Right lobe of liver (tissue), 4 donors: ENCODE measurements at regions not wholly inside any gene's neighbourhood (a gene's known extent, or its start where the extent isn't known, plus 50 kb on each side); places are given as distances from the start of the nearest gene placed in this dataset.

Experiments
- POLR2A ChIP-seq: fragments of 450-650 bp; IDR thresholded peaks from one replicate; pipeline ENCODE4 v1.6.1; 2017; ENCODE audit warnings: antibody characterized with exemption, mild to moderate bottlenecking
- TF ChIP-seq, protein P1 (sequence below), 4 donors: fragments of 200-600 bp in 3 of 4; fragments of 450-650 bp in 1 of 4; IDR thresholded peaks; one replicate each; pipeline versions ENCODE4 v1.5.1 to v1.8.0; 2016 to 2022; ENCODE audit warnings: antibody characterized with exemption in 4 of 4, mild to moderate bottlenecking in 2 of 4
- donor health status: DM: no; HTN: no; CAD: no.
- donor health status: DM: no; HTN: no; CAD: no.
- donor health status: DM: no; HTN: yes; CAD: no.

DNA sequence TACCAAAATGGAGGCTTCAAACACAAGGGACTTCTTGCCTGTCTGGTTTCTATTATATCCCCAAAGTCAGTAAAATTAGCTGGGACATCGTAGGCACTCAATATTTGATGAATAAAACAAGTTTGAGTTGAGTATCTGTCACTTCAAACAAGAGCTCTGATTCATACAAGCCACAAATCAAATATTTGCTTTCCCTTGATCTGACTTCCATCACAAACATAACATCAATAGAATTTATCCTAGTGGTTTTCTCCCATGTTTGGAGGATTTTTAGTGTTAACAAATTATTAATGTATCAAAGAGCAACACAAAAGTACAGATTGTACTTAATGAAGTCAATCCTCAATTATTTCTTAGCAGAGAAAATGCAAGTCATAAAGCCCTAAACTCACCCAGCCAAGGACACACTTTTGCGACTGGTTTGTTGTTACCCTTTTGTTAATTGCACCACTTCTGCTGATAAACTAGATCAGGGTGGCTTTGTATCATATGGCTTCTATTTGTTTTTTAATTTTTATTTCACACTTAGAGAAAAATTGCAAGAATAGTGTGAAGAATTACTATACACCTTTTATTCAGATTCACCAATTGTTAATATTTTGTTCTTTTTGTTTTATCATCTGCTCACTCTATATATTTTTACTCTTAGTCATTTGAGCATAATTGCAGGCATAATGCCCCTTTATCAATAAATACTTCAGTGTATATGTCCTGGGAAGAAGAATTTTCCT, 117.4 kb upstream of the PRDM1 start:
- TF ChIP-seq, protein P1, sequence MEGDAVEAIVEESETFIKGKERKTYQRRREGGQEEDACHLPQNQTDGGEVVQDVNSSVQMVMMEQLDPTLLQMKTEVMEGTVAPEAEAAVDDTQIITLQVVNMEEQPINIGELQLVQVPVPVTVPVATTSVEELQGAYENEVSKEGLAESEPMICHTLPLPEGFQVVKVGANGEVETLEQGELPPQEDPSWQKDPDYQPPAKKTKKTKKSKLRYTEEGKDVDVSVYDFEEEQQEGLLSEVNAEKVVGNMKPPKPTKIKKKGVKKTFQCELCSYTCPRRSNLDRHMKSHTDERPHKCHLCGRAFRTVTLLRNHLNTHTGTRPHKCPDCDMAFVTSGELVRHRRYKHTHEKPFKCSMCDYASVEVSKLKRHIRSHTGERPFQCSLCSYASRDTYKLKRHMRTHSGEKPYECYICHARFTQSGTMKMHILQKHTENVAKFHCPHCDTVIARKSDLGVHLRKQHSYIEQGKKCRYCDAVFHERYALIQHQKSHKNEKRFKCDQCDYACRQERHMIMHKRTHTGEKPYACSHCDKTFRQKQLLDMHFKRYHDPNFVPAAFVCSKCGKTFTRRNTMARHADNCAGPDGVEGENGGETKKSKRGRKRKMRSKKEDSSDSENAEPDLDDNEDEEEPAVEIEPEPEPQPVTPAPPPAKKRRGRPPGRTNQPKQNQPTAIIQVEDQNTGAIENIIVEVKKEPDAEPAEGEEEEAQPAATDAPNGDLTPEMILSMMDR (IDR thresholded peaks at IDR 0.05), result no peak
- TF ChIP-seq POLR2A, result no peak
